ENCODE measurements at regions not wholly inside any gene's neighbourhood (a gene's known extent, or its start where the extent isn't known, plus 50 kb on each side); places are given as distances from the start of the nearest gene placed in this dataset.
"Not testable (repeated sequence)": the region's sequence is repeated elsewhere in the genome, so short reads cannot be mapped to it uniquely, and the experiment has no call there.

DNA sequence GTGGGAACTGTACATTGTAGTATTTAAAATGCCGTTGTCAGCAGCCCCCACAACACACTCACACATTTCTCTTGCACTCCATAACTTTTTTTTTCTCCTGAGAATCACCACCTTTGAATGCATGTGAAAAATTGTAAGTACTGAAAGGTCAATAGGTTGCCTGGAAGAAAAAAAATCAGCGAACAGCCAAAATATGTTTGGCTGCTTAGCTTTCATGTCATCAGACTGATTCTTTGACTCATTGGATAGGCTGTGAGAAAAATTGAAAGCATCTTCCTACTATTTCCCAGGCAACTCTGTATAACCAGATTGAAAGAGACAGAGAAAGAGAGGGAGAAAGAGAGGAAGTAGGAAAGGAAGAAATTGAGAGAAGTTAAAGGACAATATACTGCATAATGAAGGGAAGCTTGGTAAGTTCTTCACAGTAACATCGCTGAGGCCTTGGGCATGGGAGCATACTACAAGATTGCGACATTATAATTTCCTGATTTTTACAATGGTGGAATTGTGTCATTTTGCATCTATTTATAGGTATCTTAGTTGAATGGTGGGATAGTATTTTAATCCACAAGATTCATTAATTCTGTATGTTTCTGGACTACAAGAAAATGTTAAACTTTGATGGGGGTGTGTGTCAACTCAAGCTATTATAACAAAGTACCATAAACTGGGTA is 249.3 kb upstream of the KCND2 start:
- FAIRE-seq (no peak), DNase-seq (ENCODE audit: insufficient read length, low spot score) (no peak)

DNA sequence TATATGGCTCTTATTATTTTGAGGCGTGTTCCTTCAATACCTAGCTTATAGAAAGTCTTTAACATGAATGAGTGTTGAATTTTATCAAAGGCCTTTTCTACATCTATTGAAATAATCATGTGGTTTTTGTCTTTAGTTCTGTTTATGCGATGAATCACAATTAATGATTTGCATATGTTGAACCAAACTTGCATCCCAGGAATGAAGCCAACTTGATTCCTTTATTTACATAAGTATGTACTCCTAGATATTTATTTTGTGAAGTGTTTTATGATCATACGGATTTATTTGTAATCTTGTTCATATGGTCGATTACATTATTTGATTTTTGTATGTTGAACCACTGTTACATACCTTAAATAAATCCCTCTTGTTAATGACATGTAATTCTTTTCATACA is 244.3 kb upstream of the KCND2 start:
- no peak for DNase-seq (ENCODE audit: insufficient read length, low spot score)
- FAIRE-seq, result no peak

DNA sequence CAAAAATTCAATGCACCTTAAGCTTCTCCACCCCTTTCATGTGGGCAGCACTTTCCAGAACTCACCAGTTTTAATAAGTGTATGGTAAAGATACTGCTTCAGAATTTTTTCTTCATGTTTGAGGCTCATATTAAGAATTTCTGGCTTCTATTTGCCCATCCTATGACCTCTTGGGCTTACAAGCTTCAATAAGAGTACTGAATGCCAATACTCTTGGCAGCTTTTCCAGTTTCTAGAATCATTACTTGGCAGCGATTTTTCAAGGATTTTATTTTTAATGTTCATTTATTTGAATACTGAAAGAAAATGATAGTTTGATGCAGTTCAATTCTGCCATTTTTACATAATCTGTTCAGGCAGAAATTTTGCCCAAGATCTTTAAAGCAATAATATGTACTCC is 242.1 kb upstream of the KCND2 start:
- DNase-seq (ENCODE audit: insufficient read length, low spot score) (no peak), FAIRE-seq (no peak)

DNA sequence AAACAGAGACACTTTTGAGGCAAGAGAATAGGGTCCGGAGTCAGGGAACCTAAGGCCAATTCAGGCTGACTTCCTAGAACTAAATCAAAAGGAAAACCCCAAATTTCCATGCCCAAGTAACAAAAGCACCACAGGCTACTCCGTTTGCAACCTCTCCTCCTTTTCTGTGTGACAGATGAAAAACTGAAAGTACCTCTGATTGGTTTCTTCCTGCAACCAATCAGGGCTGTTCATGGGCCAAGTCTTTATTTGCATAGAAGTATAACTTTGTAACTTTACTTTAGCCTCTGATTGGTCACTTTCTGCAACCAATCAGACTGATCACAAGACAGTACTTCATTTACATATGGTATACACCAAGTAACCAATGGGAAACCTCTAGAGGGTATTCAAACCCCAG is 239.9 kb upstream of the KCND2 start:
- no peak for FAIRE-seq
- DNase-seq (ENCODE audit: insufficient read length, low spot score), result no peak

DNA sequence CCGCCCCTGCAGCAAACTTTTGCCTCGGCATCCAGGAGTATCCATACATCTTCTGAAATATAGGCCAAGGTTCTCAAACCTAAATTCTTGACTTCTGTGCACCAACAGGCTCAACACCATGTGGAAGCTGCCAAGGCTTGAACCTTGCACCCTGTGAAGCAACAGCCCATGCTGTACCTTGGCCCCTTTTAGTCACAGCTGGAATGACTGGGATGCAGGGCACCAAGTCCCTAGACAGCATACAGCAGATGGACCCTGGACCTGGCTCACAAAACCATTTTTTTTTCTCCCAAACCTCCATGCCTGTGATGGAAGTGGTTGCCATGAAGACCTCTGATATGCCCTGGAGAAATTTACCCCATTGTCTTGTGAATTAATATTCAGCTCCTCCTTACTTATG is 233.8 kb upstream of the KCND2 start:
- DNase-seq (ENCODE audit: insufficient read length, low spot score) (no peak), FAIRE-seq (no peak)

DNA sequence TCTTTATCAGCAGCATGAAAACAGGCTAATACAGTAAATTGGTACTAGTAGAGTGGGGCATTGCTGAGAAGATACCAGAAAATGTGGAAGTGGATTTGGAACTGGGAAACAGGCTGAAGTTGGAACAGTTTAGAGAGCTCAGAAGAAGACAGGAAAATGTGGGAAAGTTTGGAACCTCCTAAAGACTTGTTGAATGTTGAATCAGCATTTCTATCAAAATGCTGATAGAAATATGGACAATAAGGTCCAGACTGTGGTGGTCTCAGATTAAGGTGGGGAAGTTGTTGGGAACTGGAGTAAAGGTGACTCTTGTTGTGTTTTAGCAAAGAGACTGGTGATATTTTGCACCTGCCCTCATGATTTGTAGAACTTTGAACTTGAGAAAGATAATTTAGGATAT is 231.2 kb upstream of the KCND2 start:
- no peak for DNase-seq (ENCODE audit: insufficient read length, low spot score)
- FAIRE-seq, result no peak

DNA sequence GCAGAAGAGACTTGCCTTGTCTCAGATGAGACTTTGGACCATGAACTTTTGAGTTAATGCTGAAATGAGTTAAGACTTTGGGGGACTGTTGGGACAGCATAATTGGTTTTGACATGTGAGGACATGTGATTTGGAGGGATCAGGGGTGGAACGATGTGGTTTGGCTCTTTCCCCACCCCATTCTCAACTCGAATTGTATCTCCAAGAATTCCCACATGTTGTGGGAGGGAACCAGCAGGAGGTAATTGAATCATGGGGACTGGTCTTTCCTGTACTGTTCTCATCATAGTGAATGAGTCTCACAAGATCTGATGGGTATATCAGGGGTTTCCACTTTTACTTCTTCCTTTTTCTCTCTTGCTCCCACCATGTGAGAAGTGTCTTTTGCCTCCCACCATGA is 229.7 kb upstream of the KCND2 start:
- FAIRE-seq (no peak), DNase-seq (ENCODE audit: insufficient read length, low spot score) (no peak)

DNA sequence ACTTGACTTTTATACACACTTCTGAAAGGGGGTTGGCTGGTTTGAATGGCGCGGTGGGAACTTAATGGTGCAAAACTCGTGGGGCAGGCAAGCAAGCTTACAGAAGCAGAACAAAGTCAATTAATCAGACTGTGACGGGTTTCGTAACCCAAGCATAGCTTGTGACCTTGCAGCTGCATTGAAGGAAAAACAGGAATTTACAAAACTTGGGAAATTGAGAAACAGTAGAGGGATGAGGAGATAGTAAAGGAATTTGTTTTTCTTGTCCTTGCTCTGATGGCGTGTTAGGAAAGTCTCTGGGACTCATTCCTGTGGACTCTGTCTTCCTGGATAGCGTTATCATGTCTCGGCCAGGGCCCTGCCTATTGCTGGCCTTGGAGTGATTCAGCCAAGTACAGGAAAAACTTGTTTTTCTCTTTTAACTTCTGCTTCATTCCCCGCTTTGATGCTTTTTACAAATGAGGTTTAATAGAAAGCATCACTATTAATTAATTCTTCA is 220.0 kb upstream of the KCND2 start:
- FAIRE-seq (no peak), DNase-seq (ENCODE audit: insufficient read length, low spot score) (no peak)

DNA sequence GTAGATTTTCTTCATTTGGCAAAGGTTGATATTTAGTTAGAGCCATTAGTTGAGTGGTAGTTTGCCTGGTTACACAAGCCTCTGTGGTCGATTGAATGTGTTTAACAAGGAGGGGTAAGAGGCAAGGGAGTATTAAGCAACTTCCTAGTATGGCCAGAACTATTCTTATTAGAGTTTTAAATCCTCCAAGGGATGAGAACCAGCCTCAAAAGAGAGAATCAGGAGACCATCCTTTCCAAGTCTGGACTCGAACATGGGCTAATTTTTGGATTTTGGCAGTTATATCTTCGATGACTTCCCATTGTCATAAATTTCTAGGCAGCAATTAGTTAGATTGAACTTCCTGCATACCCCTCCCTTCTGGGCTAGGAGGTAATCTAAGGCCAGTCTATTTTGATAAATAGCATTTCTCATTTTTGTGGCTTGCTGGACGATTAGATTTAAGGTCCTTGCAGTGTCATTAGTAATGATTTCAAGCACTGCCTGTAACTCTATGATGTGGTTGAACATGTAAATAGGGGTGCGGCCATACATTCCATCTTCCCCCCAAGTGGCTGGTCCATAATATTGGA is 219.5 kb upstream of the KCND2 start:
- DNase-seq (ENCODE audit: insufficient read length, low spot score), result no peak
- FAIRE-seq, result no peak

DNA sequence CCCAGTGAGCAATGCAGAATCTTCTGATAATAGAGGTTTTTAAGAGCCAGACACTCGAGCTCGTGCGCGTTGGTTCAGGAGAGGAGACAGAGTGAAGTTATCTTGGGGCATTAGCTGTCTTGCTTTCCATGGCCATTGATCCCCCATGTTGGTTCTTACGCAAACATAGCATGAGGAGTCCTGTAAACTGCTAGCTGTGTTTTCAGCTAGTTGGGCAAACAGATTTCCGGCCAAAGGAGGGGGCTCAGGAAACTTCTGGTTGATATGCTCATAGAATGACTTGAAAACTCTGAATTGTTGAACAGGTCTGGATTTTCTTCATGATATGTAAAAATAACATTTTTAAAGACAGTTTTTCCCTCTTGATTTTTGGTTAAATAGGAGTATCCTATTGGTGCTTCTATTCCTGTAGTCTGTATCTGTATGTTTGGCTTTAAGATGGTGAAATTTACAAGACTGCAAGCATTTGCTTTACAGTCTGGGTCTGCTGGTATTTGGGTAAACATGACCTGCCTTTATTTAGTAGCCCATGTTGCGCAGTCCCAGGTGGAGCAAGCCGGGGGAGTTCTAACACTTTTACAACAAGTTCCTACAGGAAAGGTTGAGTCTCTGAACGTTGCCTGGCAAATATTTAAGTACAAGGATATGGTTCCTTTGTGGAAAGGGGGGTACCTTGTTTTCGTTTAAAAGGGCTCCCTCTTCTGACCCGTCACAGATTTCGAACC is 218.4 kb upstream of the KCND2 start:
- FAIRE-seq (no peak), DNase-seq (ENCODE audit: insufficient read length, low spot score) (no peak)

DNA sequence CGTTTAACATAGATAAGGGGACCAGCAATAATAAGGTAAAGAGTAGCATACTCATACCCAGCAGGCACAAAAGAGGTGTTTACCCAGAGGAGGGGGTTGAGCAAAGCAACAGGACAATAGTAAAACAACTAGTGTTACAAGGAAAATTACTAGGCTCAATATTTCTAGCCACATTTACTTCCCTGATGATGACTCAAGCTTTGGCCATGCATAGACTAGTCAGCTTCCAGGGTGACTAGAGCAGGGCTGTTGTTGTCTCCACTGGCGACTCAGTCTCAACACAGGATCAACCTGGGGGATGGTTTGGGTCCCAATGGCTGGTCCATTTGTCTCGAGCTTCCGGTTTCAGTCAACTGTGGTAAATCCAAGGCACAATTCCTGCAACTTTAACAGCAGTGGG is 217.7 kb upstream of the KCND2 start:
- FAIRE-seq (no peak), DNase-seq (ENCODE audit: insufficient read length, low spot score) (no peak)

DNA sequence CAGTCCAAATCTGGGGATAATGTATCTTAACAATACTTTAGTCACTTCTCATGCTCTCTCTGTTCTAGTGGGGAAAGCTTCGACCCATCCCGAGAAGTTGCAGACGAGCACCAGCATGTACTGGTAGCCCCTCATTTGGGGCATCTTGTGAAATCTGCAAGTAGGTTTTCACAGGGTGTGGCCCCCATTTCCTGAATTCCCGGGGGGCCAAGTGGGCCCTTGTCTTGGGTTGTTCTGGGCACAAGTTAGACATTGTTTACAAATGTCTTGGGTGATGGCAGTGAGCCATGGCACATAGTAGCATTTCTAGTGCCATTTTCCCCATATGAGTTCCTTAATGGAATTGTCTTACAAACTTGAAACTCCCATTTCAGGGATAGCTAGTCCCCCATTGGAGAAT is 216.7 kb upstream of the KCND2 start:
- no peak for FAIRE-seq

DNA sequence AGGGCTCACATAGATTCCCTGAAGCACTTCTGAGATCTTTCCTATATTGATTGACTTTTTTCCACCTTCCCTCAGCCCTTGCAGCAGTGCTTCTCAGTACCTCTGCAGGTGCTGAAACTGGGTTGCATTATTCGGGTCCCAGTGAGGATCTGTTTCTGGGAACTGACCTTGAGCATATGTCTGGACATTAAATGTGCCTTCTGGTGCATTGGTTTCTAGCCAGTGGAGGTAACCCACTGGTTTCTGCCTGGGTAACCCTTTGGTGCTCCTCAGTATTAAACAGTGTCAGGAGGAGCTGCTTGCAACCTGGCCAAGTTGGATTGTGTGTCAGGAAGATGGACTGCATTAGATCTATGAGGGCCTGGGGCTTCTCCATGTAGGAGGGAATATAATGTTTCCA is 213.3 kb upstream of the KCND2 start:
- FAIRE-seq, result no peak

More for the DNA sequence above, 216.7 kb upstream of the KCND2 start:
- DNase-seq (ENCODE audit: insufficient read length, low spot score), result no peak

DNA sequence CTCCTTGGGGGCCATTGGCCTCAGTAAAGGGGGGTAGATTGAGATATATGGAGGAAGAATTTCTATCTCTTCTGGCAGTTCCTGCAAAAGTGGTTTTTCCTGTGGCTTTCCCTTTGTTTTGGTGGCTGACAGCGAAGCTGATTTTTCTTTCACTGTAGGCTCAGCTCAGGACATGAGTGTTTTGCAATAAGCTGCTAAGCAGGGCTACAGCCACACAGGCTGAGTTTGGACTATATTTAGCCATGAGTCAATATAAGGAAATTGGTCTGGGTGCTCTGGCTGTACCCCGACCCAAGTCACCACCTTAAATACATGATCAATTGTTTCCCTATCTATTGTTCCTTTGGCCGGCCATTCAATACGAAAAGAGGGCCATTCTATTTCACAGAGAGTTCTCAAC is 212.7 kb upstream of the KCND2 start:
- FAIRE-seq (no peak), DNase-seq (ENCODE audit: insufficient read length, low spot score) (no peak)

More for the DNA sequence above, 213.3 kb upstream of the KCND2 start:
- no peak for DNase-seq (ENCODE audit: insufficient read length, low spot score)

DNA sequence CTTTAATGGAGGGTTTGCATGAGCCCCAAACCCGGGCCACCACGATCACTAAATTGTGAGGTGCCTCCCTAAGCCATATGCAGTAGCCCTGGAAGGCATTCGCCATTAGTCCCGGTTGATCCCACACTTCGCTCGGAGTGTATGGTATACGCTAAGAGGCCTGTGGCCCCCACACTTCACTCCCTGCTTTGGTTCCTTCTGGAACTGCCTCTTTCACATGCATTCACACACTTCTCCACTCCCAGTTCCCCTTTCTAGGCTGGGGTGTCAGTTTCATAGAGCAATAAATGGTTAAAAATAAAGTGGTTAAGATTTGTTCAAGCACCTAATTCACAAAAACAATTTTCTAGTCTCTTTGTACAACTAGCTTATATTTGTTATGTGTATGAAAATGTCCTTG is 212.1 kb upstream of the KCND2 start:
- FAIRE-seq, result no peak
- no peak for DNase-seq (ENCODE audit: insufficient read length, low spot score)

DNA sequence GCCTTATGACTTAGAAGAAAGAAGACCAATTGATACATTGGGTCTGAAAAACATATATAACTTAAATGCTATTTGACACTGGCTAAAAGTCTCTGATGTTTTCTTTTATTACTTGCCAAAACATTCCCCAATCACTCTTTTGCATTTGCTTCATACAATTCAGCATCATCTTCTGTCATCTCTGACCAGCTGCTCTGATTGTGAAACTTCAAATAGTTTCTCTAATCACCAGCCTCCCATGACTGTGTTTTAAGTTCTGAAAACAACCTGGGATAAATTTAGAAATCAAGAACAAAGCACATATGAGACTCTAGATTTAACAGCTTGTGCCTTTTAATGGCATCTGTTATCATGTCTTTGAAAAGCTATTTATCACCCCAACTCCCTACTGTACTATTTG is 208.4 kb upstream of the KCND2 start:
- FAIRE-seq (no peak), DNase-seq (ENCODE audit: insufficient read length, low spot score) (no peak)

DNA sequence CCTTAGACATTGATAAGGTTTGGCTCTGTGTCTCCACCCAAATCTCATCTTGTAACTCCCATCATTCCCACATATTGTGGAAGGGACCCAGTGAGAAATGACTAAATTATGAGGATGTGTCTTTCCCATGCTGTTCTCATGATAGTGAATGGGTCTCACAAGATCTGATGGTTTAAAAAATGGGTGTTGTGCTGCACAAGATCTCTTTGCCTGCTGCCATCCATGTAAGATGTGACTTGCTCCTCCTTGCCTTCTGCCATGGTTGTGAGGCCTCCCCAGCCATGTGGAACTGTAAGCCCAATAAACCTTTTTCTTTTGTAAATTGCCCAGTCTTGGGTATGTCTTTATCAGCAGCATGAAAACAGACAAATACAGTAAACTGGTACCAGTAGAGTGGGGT is 206.1 kb upstream of the KCND2 start:
- not testable (repeated sequence) for FAIRE-seq; DNase-seq (ENCODE audit: insufficient read length, low spot score)

DNA sequence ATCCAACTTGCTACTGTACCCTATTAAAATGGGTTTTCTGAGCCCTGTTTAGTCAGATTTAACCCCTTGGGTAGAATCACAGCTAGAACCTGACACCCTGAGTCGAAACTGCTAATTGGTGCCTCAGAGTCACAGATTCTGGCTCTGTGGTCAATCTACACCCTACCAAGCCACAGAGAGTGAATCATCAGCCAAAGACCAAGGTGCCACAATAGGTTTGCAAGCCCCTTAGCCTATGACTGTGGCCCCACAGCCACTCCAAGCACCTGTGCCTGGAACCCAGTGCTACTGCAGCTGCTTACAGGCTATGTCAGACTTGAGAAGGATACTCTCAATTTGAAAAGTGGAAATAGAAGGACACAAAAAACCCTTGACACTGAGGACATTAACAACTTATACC is 202.8 kb upstream of the KCND2 start:
- FAIRE-seq (no peak), DNase-seq (ENCODE audit: insufficient read length, low spot score) (no peak)

DNA sequence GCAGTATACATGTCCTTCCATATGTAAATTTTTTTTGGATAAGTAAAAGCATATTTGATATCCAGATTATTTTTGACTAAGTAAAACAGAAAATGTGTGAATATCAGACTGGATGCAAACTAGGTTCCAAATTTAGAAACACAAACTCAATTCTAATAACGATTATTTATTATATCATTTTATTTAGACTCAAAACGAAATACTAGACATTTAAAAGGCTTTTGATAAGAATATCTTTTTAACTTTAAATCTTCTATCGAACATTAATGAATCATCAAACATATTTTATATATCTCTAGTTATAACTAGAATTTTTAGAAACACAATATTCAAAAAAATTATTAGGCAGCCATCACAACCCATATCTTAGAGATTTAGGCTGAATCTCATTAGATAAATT is 195.2 kb upstream of the KCND2 start:
- DNase-seq (ENCODE audit: insufficient read length, low spot score) (no peak), FAIRE-seq (no peak)

DNA sequence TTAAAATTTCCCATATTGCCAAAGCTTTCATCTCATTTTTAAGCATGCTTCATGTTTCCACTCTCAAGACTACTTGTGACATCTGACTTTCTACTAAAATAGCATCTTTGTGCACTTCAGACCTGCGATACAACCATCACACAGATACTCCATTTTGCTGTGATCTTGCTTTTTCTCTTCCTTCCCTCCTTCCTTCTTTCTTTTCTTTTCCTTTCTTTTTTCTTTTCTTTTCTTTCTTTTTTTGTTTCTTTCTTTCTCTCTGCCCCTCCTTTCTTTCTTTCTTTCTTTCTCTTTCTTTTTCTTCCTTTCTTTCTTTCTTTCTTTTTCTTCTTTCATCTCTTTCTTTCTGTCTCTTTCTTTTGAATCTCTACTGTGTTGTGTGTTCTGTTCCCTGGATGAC is 194.0 kb upstream of the KCND2 start:
- DNase-seq (ENCODE audit: insufficient read length, low spot score) (no peak), FAIRE-seq (no peak)

DNA sequence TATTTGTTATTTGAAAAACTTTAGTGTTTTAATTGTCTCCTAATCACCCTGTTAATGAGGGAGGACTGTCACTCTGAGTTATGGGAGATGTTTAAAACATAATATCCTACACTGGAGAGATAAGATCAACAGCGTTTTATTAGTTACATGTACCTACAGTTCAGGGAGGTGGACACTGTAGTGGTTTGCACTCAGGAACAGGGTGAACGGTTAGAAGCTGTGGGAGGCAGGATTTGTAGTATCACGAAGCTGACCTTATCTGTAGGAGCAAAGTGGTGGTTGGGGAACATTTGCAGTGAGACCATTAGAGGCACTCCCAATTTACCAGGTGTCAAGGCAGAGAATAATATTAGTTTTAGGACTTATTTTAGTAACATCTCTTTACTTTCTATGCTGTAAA is 193.3 kb upstream of the KCND2 start:
- DNase-seq (ENCODE audit: insufficient read length, low spot score), result no peak
- no peak for FAIRE-seq

DNA sequence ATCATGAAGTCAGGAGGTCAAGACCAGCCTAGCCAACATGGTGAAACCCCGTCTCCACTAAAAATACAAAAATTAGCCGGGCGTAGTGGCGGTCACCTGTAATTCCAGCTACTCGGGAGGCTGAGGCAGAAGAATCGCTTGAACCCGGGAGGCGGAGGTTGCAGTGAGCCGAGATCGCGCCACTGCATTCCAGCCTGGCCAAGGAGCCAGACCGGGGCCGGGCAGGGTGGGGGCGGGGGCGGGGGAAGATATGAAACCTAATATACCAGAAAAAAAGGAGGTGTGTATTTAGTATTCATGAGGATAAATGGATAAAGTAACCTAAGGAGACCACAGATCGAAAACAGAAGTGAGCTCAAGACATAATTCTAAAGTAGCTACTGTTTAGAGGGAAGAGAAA is 186.5 kb upstream of the KCND2 start:
- FAIRE-seq, result not testable (repeated sequence)

More for the DNA sequence above, 186.5 kb upstream of the KCND2 start:
- DNase-seq (ENCODE audit: insufficient read length, low spot score), result not testable (repeated sequence)
